HAP-1 (cell line): ENCODE measurements at regions not wholly inside any gene's neighbourhood (a gene's known extent, or its start where the extent isn't known, plus 50 kb on each side); places are given as distances from the start of the nearest gene placed in this dataset.

Experiments used
- DNase-seq, 2 experiments: peaks; one replicate each; pipeline ENCODE4 v3.0.0-alpha.2; 2016 to 2020; ENCODE audit warnings: low spot score in 2 of 2
- H3K27me3 ChIP-seq: fragments of 250-450 bp; sonication (Bioruptor Pico); 2 replicates; pipeline ENCODE4 v1.5.1; 2020; ENCODE audit warnings: low read depth, mild to moderate bottlenecking, moderate library complexity
- H3K36me3 ChIP-seq: fragments of 250-450 bp; sonication (Bioruptor Pico); replicated peaks from 2 replicates; pipeline ENCODE4 v1.5.1; 2020; ENCODE audit warnings: mild to moderate bottlenecking
- H3K4me1 ChIP-seq: fragments of 250-450 bp; sonication (Bioruptor Pico); 2 replicates; pipeline ENCODE4 v1.5.1; 2020; ENCODE audit warnings: mild to moderate bottlenecking
- H3K4me3 ChIP-seq: fragments of 250-450 bp; sonication (Bioruptor Pico); 2 replicates; pipeline ENCODE4 v1.5.1; 2020; ENCODE audit warnings: mild to moderate bottlenecking, moderate library complexity
- H3K9me3 ChIP-seq: fragments of 250-450 bp; sonication (Bioruptor Pico); 2 replicates; pipeline ENCODE4 v1.5.1; 2020; ENCODE audit warnings: mild to moderate bottlenecking, moderate library complexity
- in situ Hi-C: fragments of 300-500 bp; cut with MboI; formaldehyde crosslinking; loops from 3 replicates; pipeline ENCODE4 v1.14.3; 2020; ENCODE audit warnings: low sequenced_read_pairs, inconsistent platforms, mixed read lengths

DNA sequence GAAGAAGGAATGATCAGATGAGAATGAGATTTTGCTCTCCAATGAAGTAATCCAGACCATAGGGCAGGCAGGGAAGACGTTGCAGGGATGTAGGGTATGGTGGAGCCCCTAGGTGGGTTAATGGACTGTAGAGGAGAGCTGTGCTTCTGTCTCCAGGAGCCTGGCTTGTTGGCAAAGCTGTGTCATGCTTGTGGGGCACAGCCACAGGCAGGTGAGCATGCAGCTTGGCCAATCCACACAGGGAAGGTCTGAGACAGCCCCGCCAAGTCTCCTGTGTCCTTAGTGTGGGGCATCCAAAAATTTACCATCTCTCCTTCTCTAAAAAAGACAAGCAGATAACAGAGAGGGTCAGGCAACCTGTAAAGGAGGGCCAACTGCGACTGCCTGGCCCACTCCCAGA is 71.4 kb upstream of the FLT1 start:
- H3K27me3 ChIP-seq: no peaks in the 10 kb centered on the region
- in situ Hi-C loops: no loop called here

DNA sequence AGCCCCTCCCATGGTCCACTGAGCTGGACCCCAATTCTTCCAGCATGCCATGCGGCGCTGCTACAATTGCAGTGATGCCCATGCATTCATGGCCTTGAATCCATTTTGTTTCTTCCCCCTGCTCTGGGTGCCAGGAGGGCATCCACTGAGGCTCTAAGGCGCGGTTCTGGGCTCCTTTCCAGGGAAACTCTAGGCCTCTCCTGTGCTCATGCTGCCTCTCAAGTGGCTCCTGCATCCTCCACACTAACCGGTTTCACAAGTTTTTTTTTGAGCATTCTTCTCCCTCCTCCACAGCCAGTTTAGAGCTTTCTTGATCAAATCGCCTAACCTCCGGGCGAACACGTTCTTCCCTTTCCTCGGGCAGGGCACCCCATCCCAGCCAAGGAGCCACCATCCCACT is 69.1 kb upstream of the FLT1 start:
- H3K9me3 ChIP-seq: no peaks in the 10 kb centered on the region
- DNase-seq: no peak
- no peaks in the 10 kb centered on the region for H3K36me3 ChIP-seq
- in situ Hi-C loops: no loop called here
- no peaks in the 10 kb centered on the region for H3K4me1 ChIP-seq
- no peak overlapping the region for H3K4me3 ChIP-seq
- H3K27me3 ChIP-seq: no peaks in the 10 kb centered on the region

More for the DNA sequence above, 71.4 kb upstream of the FLT1 start:
- no peak overlapping the region for H3K4me3 ChIP-seq
- no peak for DNase-seq
- no peaks in the 10 kb centered on the region for H3K9me3 ChIP-seq
- H3K4me1 ChIP-seq: no peaks in the 10 kb centered on the region
- H3K36me3 ChIP-seq: no peaks in the 10 kb centered on the region

DNA sequence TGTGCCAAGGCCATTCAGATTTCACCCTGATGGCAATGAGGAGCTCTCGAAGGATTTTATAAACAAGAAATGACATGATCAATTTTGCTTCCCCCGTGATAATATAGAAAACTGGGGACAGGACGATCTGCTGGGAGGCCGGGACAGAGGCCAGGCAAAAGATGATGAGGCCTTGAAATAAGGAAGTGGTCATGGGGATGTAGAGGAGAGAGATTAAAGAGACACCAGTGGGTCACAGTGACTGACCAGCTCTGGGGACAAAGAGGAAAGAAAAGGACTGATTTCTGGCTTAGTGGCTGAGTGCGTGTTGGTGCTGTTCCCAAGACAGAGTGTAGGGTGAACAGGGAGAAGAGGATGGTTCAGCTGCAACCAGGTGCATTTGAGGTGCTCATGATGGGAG is 68.7 kb upstream of the FLT1 start:
- no peak for DNase-seq
- no peak overlapping the region for H3K4me3 ChIP-seq
- H3K4me1 ChIP-seq: no peaks in the 10 kb centered on the region
- no peaks in the 10 kb centered on the region for H3K36me3 ChIP-seq
- in situ Hi-C loops: no loop called here
- H3K27me3 ChIP-seq: no peaks in the 10 kb centered on the region
- no peaks in the 10 kb centered on the region for H3K9me3 ChIP-seq

DNA sequence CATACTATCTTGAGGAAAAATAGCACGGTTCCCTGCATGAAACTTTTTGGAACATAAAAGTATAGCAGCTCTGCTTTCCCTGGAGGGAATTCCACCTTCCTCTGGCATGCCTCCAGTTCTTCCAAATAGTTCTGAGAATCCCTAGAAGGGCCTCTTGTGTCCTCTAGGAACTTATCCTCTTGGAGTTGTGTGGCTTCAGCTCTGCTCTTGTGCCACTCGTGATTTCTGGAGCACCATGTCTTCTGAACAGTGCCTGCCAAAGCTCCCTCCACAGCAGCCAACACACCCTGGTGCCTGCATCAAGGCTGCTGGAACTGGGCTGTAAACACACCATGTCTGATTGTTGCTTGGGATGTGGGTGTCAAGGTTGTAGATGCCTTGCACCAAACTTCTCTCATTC is 65.7 kb upstream of the FLT1 start:
- in situ Hi-C loops: no loop called here
- 0 out of 2 replicates have a peak, but pooled peaks cover 5% of the 10 kb centered on the region for H3K4me1 ChIP-seq
- H3K4me3 ChIP-seq: no peak overlapping the region
- H3K36me3 ChIP-seq: no peaks in the 10 kb centered on the region
- H3K9me3 ChIP-seq: no peaks in the 10 kb centered on the region
- H3K27me3 ChIP-seq: no peaks in the 10 kb centered on the region
- DNase-seq: no peak

DNA sequence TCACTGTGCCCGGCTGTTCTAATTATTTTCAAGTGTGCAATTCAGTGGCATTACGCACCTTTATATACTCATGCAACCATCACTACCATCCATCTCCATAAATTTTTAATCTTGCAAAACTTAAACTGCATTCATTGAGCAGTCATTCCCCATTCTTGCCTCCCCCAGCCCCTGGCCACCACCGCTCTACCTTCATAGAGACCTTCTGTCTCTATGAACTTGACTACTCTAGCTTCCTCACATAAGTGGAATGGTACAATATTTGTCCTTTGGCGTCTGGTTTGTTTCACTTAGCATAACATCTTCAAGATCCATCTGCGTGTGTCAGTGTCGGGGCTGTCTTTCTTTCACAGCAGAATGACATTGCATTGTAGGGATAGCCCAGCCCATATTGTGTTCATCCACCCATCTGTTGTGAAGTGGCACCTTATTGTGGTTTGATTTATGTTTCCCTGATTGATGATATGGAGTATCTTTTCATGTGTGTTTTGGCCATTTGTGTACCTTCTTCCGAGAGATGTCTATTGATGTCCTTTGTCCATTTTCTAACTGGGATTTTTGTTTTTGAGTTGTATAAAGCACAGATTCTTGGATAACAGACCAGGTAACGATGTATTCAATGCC is 64.8 kb upstream of the FLT1 start:
- DNase-seq: no peak
- Histone ChIP-seq H3K4me3 (no peak overlapping the region), H3K9me3 (no peaks in the 10 kb centered on the region), H3K27me3 (no peaks in the 10 kb centered on the region), H3K4me1 (0 out of 2 replicates have a peak, but pooled peaks cover 5% of the 10 kb centered on the region), H3K36me3 (no peaks in the 10 kb centered on the region)
- in situ Hi-C loops: no loop called here

GRCh38 chr13:28558567-28558966 is 63.6 kb upstream of the FLT1 start:
- Histone ChIP-seq H3K4me1 (0 out of 2 replicates have a peak, but pooled peaks cover 5% of the 10 kb centered on the region), H3K27me3 (no peaks in the 10 kb centered on the region), H3K4me3 (no peak overlapping the region), H3K36me3 (no peaks in the 10 kb centered on the region), H3K9me3 (no peaks in the 10 kb centered on the region)
- in situ Hi-C loops: no loop called here
- no peak for DNase-seq

- Histone ChIP-seq H3K4me1 (0 out of 2 replicates have a peak, but pooled peaks cover 5% of the 10 kb centered on the region), H3K36me3 (no peaks in the 10 kb centered on the region), H3K27me3 (no peaks in the 10 kb centered on the region), H3K4me3 (no peak overlapping the region), H3K9me3 (no peaks in the 10 kb centered on the region)
- in situ Hi-C loops: no loop called here
- DNase-seq: no peak
These were observed 63.0 kb upstream of the FLT1 start for GRCh38 chr13:28557725-28558520.

DNA sequence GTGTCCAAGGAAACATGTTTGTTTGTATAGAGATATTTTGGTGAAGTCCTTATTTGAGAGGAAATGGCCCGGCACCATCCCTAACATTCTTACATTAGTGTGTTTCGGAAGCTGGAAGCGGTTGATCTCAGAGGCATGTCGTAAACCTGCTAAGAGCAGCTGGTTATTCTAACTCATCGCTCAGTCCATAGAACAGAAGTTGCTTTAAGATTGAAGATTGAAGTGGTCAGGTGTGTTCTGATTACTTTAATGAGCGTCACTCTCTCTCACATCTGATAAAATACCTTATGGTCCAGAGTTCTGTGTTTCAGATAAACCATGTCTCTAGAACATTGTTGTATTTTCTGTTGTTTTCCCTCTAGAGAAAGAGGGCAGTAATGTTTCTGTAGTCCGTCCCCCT is 60.2 kb upstream of the FLT1 start:
- Histone ChIP-seq H3K36me3 (no peaks in the 10 kb centered on the region), H3K27me3 (no peaks in the 10 kb centered on the region; the same call in 1 of the 2 replicates), H3K9me3 (no peaks in the 10 kb centered on the region), H3K4me1 (0 out of 2 replicates have a peak, but pooled peaks cover 5% of the 10 kb centered on the region), H3K4me3 (no peak overlapping the region)
- in situ Hi-C loops: no loop called here
- no peak for DNase-seq

- H3K9me3 ChIP-seq: no peaks in the 10 kb centered on the region
- DNase-seq: no peak
- no peaks in the 10 kb centered on the region for H3K36me3 ChIP-seq
- no peaks in the 10 kb centered on the region; the same call in 1 of the 2 replicates for H3K27me3 ChIP-seq
- H3K4me3 ChIP-seq: no peak overlapping the region
- 0 out of 2 replicates have a peak, but pooled peaks cover 5% of the 10 kb centered on the region for H3K4me1 ChIP-seq
- in situ Hi-C loops: no loop called here
These were observed 59.0 kb upstream of the FLT1 start for GRCh38 chr13:28553971-28554370.

- no peak overlapping the region for H3K4me3 ChIP-seq
- H3K9me3 ChIP-seq: no peaks in the 10 kb centered on the region
- in situ Hi-C loops: no loop called here
- no peaks in the 10 kb centered on the region for H3K36me3 ChIP-seq
- no peak for DNase-seq
- H3K4me1 ChIP-seq: no peaks in the 10 kb centered on the region
- H3K27me3 ChIP-seq: peaks cover 2% of the 10 kb centered on the region; the same call in 1 of the 2 replicates
These were observed 57.4 kb upstream of the FLT1 start for GRCh38 chr13:28552288-28552687.

DNA sequence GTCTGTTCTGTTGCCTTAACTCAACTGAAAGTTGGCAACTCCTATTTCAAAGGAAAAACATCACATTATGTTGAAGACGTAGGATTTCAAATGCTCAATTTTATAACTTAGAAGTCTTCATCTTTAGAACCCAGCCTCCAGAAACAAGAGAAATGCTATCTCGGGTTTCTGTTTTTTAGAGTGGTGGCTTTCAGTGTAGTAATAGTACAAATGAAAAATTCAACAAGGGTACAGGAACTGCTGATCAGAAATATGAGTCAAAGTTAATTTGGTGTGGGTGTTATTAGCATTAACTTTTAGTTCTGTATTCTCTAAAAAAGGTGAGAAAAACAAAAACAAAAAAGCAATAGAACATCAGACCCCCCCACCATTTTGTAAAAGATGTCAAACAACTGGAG is 56.6 kb upstream of the FLT1 start:
- H3K27me3 ChIP-seq: peaks cover 2% of the 10 kb centered on the region; the same call in 1 of the 2 replicates
- H3K4me3 ChIP-seq: no peak overlapping the region
- DNase-seq: no peak

DNA sequence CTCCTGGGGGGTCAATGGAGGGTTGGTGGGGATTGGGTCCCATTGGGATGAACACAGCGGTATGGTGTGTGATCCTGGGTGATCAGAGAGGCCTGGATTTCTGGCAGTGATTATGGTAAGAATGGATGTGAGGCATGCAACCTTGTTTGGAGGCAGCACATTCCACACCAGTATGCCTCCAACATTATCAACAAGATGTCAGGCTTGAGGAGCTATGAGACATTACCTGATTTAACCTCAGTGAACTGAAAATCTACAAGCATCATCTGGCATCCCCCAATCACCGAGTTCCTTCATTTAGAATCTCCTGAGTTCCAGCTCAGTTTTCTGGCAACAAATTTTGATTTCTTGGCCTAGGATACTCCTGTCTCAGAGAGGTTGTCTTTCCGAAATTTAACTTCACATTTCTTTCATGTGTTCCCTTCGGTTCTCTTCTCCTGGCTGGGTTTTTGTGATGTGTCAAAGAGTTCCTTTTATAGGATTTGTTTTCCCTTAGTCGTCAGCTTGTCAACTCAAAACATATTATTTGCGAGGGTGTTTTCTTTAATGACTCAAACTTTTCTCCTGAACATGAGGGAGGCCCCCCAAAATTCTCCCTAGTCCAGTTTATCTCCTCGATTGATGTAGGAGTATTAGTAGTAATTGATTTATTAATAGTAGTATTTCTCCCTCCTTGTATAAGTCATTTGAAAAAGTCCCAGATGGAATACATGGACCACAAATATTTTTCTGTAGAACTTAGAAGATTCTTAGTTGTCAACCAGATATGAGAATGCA is 56.0 kb upstream of the FLT1 start:
- Histone ChIP-seq H3K27me3 (peaks cover 2% of the 10 kb centered on the region; the same call in 1 of the 2 replicates), H3K9me3 (no peaks in the 10 kb centered on the region)
- in situ Hi-C loops: no loop called here

More for the DNA sequence above, 56.6 kb upstream of the FLT1 start:
- Histone ChIP-seq H3K9me3 (no peaks in the 10 kb centered on the region), H3K36me3 (no peaks in the 10 kb centered on the region), H3K4me1 (no peaks in the 10 kb centered on the region)
- in situ Hi-C loops: no loop called here

DNA sequence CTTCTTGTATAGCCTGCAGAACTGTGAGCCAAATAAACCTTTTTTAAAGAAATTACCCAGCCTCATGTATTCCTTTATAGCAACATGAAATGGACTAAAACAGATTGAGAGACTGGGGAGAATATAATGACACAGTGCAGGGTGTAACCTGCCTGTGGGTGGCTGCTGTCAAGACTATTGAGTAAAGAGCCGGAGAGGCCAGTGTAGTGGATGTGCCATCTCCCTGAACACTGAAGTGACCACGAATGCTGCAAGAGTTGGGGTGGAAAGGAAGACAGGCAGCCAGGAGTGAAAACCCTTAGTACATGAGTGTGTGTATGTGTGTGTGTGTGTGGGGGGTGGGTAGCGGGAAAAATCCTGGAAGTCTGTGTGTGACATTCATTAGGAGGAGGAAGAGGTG is 55.2 kb upstream of the FLT1 start:
- no peak for DNase-seq
- peaks cover 2% of the 10 kb centered on the region; the same call in 1 of the 2 replicates for H3K27me3 ChIP-seq
- H3K36me3 ChIP-seq: no peaks in the 10 kb centered on the region
- H3K4me3 ChIP-seq: no peak overlapping the region
- no peaks in the 10 kb centered on the region for H3K4me1 ChIP-seq
- in situ Hi-C loops: no loop called here
- H3K9me3 ChIP-seq: no peaks in the 10 kb centered on the region

More for the DNA sequence above, 56.0 kb upstream of the FLT1 start:
- no peak for DNase-seq
- Histone ChIP-seq H3K4me1 (no peaks in the 10 kb centered on the region), H3K4me3 (no peak overlapping the region), H3K36me3 (no peaks in the 10 kb centered on the region)
